ENCODE measurements at regions not wholly inside any gene's neighbourhood (a gene's known extent, or its start where the extent isn't known, plus 50 kb on each side); places are given as distances from the start of the nearest gene placed in this dataset.
"Not testable (repeated sequence)": the region's sequence is repeated elsewhere in the genome, so short reads cannot be mapped to it uniquely, and the experiment has no call there.

GRCh38 chr13:33644581-33645543 lies 173.1 kb upstream of the RFC3 start:
- H3K9me3 Mint-ChIP-seq: no peaks in the 10 kb centered on the region
- no peaks in the 10 kb centered on the region for H3K36me3 Mint-ChIP-seq (ENCODE audit: insufficient read depth in 2 of 2)
- peak overlapping the region; percentile 85 for H3K27ac Mint-ChIP-seq
- H3K27me3 Mint-ChIP-seq (ENCODE audit: low read depth): no peaks in the 10 kb centered on the region
- peak overlapping the region in 1 of 2 donors; percentile 12 for H3K4me3 Mint-ChIP-seq
- H3K4me1 Mint-ChIP-seq (ENCODE audit: low read depth): peaks cover 30% of the 10 kb centered on the region
- ATAC-seq (replicated peaks in 1 of 2) (peak; percentile 88 to 90), DNase-seq (peak; percentile 26 to 27)

- peak; percentile 10 to 47 for ATAC-seq (replicated peaks in 1 of 2)
- peak overlapping the region; percentile 85 for H3K27ac Mint-ChIP-seq
These were observed 172.1 kb upstream of the RFC3 start for GRCh38 chr13:33645591-33646554.

GRCh38 chr13:33649212-33649878 lies 168.6 kb upstream of the RFC3 start:
- Mint-ChIP-seq H3K27me3 (ENCODE audit: low read depth) (peaks cover 25% of the 10 kb centered on the region), H3K9me3 (no peaks in the 10 kb centered on the region), H3K4me1 (ENCODE audit: low read depth) (peaks cover 12% of the 10 kb centered on the region), H3K4me3 (no peak overlapping the region), H3K36me3 (ENCODE audit: insufficient read depth in 2 of 2) (no peaks in the 10 kb centered on the region), H3K27ac (no peak overlapping the region)
- DNase-seq (no peak), ATAC-seq (replicated peaks in 1 of 2) (no peak)

More at GRCh38 chr13:33645591-33646554, 172.1 kb upstream of the RFC3 start:
- Mint-ChIP-seq H3K4me1 (ENCODE audit: low read depth) (peaks cover 20% of the 10 kb centered on the region), H3K9me3 (no peaks in the 10 kb centered on the region), H3K27me3 (ENCODE audit: low read depth) (no peaks in the 10 kb centered on the region), H3K4me3 (peak overlapping the region in 1 of 2 donors; percentile 12), H3K36me3 (ENCODE audit: insufficient read depth in 2 of 2) (no peaks in the 10 kb centered on the region)
- no peak for DNase-seq

- no peak for ATAC-seq (replicated peaks in 1 of 2)
- H3K9me3 Mint-ChIP-seq: no peaks in the 10 kb centered on the region
- no peak overlapping the region for H3K27ac Mint-ChIP-seq
- no peak overlapping the region for H3K4me3 Mint-ChIP-seq
- H3K27me3 Mint-ChIP-seq (ENCODE audit: low read depth): peaks cover 48% of the 10 kb centered on the region
- H3K4me1 Mint-ChIP-seq (ENCODE audit: low read depth): no peaks in the 10 kb centered on the region
- H3K36me3 Mint-ChIP-seq (ENCODE audit: insufficient read depth in 2 of 2): no peaks in the 10 kb centered on the region
- no peak for DNase-seq
These were observed 166.2 kb upstream of the RFC3 start for GRCh38 chr13:33651766-33652165.

GRCh38 chr13:33657274-33657673 lies 160.7 kb upstream of the RFC3 start:
- no peak for DNase-seq
- no peak for ATAC-seq (replicated peaks in 1 of 2)
- H3K27me3 Mint-ChIP-seq (ENCODE audit: low read depth): peaks cover 42% of the 10 kb centered on the region
- H3K36me3 Mint-ChIP-seq (ENCODE audit: insufficient read depth in 2 of 2): peaks cover 0 to 2% of the 10 kb centered on the region in 2 donors
- H3K9me3 Mint-ChIP-seq: peaks cover 0 to 2% of the 10 kb centered on the region in 2 donors
- no peak overlapping the region for H3K4me3 Mint-ChIP-seq
- no peak overlapping the region for H3K27ac Mint-ChIP-seq
- no peaks in the 10 kb centered on the region for H3K4me1 Mint-ChIP-seq (ENCODE audit: low read depth)

GRCh38 chr13:33659466-33659865 lies 158.5 kb upstream of the RFC3 start:
- H3K27ac Mint-ChIP-seq: no peak overlapping the region
- H3K9me3 Mint-ChIP-seq: peaks cover 0 to 2% of the 10 kb centered on the region in 2 donors
- peaks cover 0 to 2% of the 10 kb centered on the region in 2 donors for H3K36me3 Mint-ChIP-seq (ENCODE audit: insufficient read depth in 2 of 2)
- ATAC-seq (replicated peaks in 1 of 2) (no peak), DNase-seq (no peak)
- no peaks in the 10 kb centered on the region for H3K4me1 Mint-ChIP-seq (ENCODE audit: low read depth)
- H3K4me3 Mint-ChIP-seq: no peak overlapping the region
- peaks cover 22% of the 10 kb centered on the region for H3K27me3 Mint-ChIP-seq (ENCODE audit: low read depth)

- Mint-ChIP-seq H3K4me3 (no peak overlapping the region), H3K27ac (no peak overlapping the region), H3K36me3 (ENCODE audit: insufficient read depth in 2 of 2) (peaks cover 0 to 2% of the 10 kb centered on the region in 2 donors)
These were observed 158.1 kb upstream of the RFC3 start for GRCh38 chr13:33659894-33660293.

GRCh38 chr13:33662392-33662791 lies 155.6 kb upstream of the RFC3 start:
- H3K4me3 Mint-ChIP-seq: no peak overlapping the region
- peaks cover 2% of the 10 kb centered on the region for H3K4me1 Mint-ChIP-seq (ENCODE audit: low read depth)
- no peak overlapping the region for H3K27ac Mint-ChIP-seq
- H3K9me3 Mint-ChIP-seq: peaks cover 0 to 2% of the 10 kb centered on the region in 2 donors
- peaks cover 5% of the 10 kb centered on the region for H3K27me3 Mint-ChIP-seq (ENCODE audit: low read depth)
- ATAC-seq (replicated peaks in 1 of 2) (no peak), DNase-seq (no peak)
- peaks cover 0 to 2% of the 10 kb centered on the region in 2 donors for H3K36me3 Mint-ChIP-seq (ENCODE audit: insufficient read depth in 2 of 2)

More at GRCh38 chr13:33659894-33660293, 158.1 kb upstream of the RFC3 start:
- ATAC-seq (replicated peaks in 1 of 2): no peak
- no peak for DNase-seq
- peaks cover 0 to 2% of the 10 kb centered on the region in 2 donors for H3K9me3 Mint-ChIP-seq
- no peaks in the 10 kb centered on the region for H3K4me1 Mint-ChIP-seq (ENCODE audit: low read depth)
- peaks cover 18% of the 10 kb centered on the region for H3K27me3 Mint-ChIP-seq (ENCODE audit: low read depth)

- ATAC-seq (replicated peaks in 1 of 2) (no peak), DNase-seq (no peak)
- no peak overlapping the region for H3K27ac Mint-ChIP-seq
- H3K4me1 Mint-ChIP-seq (ENCODE audit: low read depth): peaks cover 6% of the 10 kb centered on the region
- peaks cover 0 to 2% of the 10 kb centered on the region in 2 donors for H3K36me3 Mint-ChIP-seq (ENCODE audit: insufficient read depth in 2 of 2)
- H3K27me3 Mint-ChIP-seq (ENCODE audit: low read depth): peaks cover 5% of the 10 kb centered on the region
- H3K9me3 Mint-ChIP-seq: peaks cover 0 to 2% of the 10 kb centered on the region in 2 donors
- no peak overlapping the region for H3K4me3 Mint-ChIP-seq
These were observed 152.2 kb upstream of the RFC3 start for GRCh38 chr13:33665626-33666175.

GRCh38 chr13:33671560-33671959 lies 146.4 kb upstream of the RFC3 start:
- Mint-ChIP-seq H3K27me3 (ENCODE audit: low read depth) (peaks cover 12% of the 10 kb centered on the region), H3K27ac (no peak overlapping the region), H3K9me3 (no peaks in the 10 kb centered on the region), H3K4me1 (ENCODE audit: low read depth) (peaks cover 13% of the 10 kb centered on the region), H3K4me3 (no peak overlapping the region), H3K36me3 (ENCODE audit: insufficient read depth in 2 of 2) (no peaks in the 10 kb centered on the region)
- ATAC-seq (replicated peaks in 1 of 2) (no peak), DNase-seq (no peak)

- H3K9me3 Mint-ChIP-seq; H3K27ac Mint-ChIP-seq; H3K4me3 Mint-ChIP-seq; DNase-seq; H3K36me3 Mint-ChIP-seq (ENCODE audit: insufficient read depth in 2 of 2); ATAC-seq (replicated peaks in 1 of 2): not testable (repeated sequence)
- peaks cover 17% of the 10 kb centered on the region for H3K4me1 Mint-ChIP-seq (ENCODE audit: low read depth)
- H3K27me3 Mint-ChIP-seq (ENCODE audit: low read depth): peaks cover 12% of the 10 kb centered on the region
These were observed 145.9 kb upstream of the RFC3 start for GRCh38 chr13:33672022-33672421.
